ENCODE measurements at regions not wholly inside any gene's neighbourhood (a gene's known extent, or its start where the extent isn't known, plus 50 kb on each side); places are given as distances from the start of the nearest gene placed in this dataset.

DNA sequence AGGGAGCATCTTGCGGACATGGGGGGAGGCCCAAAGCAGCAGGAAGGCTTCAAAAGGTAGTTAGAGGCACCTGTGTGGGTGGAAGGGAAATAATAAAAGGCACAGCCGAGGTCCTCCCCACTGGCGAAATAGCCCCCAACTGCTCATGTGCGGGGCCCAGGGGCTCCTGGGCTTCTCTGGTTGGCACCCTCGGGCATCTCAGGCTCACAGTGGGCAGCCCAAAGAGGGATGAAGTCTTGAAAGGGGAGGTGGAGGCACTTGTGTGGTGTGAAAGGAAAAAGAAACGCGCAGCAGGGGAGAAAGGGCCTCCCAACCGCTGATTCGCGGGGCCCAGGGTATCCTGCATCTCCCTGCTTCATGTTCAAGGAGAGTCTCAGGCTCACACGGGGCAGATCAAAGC lies 579.4 kb downstream of the ALG10 start:
- Histone ChIP-seq H3K4me1 (replicated peaks; ENCODE audit: insufficient read depth) (no peaks in the 10 kb centered on the region), H3K27ac (no peak overlapping the region), H3K36me3 (ENCODE audit: low read depth) (no peaks in the 10 kb centered on the region), H3K9me2 (ENCODE audit: insufficient read depth) (no peaks in the 10 kb centered on the region), H3K4me3 (no peak overlapping the region), H3K9me3 (ENCODE audit: insufficient read depth, low read depth) (no peaks in the 10 kb centered on the region), H4K20me1 (ENCODE audit: insufficient read depth) (no peaks in the 10 kb centered on the region), H3K79me2 (ENCODE audit: low read depth) (no peaks in the 10 kb centered on the region), H2AFZ (no peak overlapping the region), H3K27me3 (ENCODE audit: insufficient read depth, low read depth) (peaks cover 75% of the 10 kb centered on the region), H3F3A (ENCODE audit: insufficient read depth, low read depth) (no peaks in the 10 kb centered on the region), H3K4me2 (no peak overlapping the region)
- TF ChIP-seq, protein P1, sequence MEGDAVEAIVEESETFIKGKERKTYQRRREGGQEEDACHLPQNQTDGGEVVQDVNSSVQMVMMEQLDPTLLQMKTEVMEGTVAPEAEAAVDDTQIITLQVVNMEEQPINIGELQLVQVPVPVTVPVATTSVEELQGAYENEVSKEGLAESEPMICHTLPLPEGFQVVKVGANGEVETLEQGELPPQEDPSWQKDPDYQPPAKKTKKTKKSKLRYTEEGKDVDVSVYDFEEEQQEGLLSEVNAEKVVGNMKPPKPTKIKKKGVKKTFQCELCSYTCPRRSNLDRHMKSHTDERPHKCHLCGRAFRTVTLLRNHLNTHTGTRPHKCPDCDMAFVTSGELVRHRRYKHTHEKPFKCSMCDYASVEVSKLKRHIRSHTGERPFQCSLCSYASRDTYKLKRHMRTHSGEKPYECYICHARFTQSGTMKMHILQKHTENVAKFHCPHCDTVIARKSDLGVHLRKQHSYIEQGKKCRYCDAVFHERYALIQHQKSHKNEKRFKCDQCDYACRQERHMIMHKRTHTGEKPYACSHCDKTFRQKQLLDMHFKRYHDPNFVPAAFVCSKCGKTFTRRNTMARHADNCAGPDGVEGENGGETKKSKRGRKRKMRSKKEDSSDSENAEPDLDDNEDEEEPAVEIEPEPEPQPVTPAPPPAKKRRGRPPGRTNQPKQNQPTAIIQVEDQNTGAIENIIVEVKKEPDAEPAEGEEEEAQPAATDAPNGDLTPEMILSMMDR (conservative IDR thresholded peaks at IDR 0.05): no peak
- TF ChIP-seq EZH2 (IDR thresholded peaks at IDR 0.05; ENCODE audit: low read depth): no peak
- DNase-seq: no peak
- intact Hi-C loops (cut with micrococcal nuclease; ENCODE audit: unreplicated experiment): no loop called here
- no TSS peak for BruUV-seq (replicated peaks)
- CTCF ChIA-PET: no interaction called here
- POLR2A ChIA-PET (ENCODE audit: unreplicated experiment): no interaction called here

DNA sequence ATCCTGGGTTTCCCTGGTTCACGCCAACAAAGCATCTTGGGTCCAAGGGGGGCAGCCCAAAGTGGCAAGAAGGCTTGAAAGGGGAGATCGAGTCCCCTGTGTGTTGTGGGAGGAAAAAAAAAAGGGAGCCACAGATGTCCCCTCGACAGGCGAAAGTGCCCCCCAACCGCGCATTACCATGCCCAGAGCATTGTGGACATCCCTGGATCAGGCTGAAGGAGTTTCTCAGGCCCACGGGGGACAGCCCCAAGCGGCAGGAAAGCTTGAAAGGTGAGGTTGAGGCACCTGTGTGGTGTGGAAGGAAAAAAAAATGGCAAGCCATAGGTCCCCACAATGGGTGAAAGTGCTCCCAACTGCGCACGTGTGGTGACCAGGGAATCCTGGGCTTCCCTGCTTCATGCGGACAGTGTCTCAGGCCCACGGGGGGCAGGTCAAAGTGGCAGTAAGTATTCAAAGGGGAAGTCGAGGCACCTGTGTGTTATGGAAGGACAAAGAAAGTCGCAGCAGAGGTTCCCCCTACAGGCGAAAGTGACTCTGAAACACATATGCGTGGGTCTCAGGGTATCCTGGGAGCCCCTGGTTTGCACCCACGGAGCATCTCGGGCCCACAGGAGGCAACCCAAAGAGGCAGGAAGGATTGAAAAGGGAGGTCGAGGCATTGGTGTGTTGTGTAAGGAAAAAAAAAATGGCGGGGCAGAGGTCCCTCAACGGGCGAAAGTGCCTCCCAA lies 580.1 kb downstream of the ALG10 start:
- no peaks in the 10 kb centered on the region for H3K4me1 ChIP-seq (replicated peaks; ENCODE audit: insufficient read depth)
- intact Hi-C loops (cut with micrococcal nuclease; ENCODE audit: unreplicated experiment): no loop called here
- H3K79me2 ChIP-seq (ENCODE audit: low read depth): no peaks in the 10 kb centered on the region
- H3K36me3 ChIP-seq (ENCODE audit: low read depth): no peaks in the 10 kb centered on the region
- TF ChIP-seq, protein P1 (conservative IDR thresholded peaks at IDR 0.05): no peak
- no peak for TF ChIP-seq EZH2 (IDR thresholded peaks at IDR 0.05; ENCODE audit: low read depth)
- H3F3A ChIP-seq (ENCODE audit: insufficient read depth, low read depth): no peaks in the 10 kb centered on the region
- BruUV-seq (replicated peaks): no TSS peak
- H3K9me3 ChIP-seq (ENCODE audit: insufficient read depth, low read depth): no peaks in the 10 kb centered on the region
- no peak overlapping the region for H3K27ac ChIP-seq
- no peaks in the 10 kb centered on the region for H4K20me1 ChIP-seq (ENCODE audit: insufficient read depth)
- ChIA-PET POLR2A (ENCODE audit: unreplicated experiment) (no interaction called here), CTCF (no interaction called here)
- no peaks in the 10 kb centered on the region for H3K9me2 ChIP-seq (ENCODE audit: insufficient read depth)
- H3K27me3 ChIP-seq (ENCODE audit: insufficient read depth, low read depth): peaks cover 68% of the 10 kb centered on the region
- no peak overlapping the region for H2AFZ ChIP-seq
- no peak overlapping the region for H3K4me2 ChIP-seq
- no peak for DNase-seq
- H3K4me3 ChIP-seq: no peak overlapping the region

DNA sequence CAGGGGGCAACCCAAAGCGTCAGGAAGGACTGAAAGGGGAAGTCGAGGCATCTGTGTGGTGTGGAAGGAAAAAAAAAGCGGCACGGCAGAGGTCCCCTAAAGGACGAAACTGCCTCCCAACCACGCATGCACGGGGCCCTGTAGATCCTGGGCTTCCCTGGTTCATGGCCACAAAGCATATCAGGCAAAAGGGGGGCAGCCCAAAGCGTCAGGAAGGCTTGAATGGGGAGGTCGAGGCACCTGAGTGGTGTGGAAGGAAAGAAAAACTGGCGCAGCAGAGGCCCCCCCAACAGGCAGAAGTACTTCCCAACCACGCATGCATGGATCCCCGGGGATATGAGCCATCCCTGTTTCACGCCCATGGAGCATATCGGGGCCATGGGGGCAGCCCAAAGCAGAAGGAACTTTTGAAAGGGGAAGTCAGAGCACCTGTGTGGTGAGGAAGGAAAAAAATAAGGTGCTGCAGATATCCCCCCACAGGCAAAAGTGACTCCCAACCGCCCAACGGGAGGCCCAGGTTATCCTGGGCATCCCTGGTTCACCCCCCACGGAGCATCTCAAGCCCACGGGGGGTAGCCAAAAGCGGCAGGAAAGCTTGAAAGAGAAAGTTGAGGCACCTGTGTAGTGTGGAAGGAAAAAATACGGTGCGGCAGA lies 581.2 kb downstream of the ALG10 start:
- peaks cover 57% of the 10 kb centered on the region for H3K27me3 ChIP-seq (ENCODE audit: insufficient read depth, low read depth)
- H3K4me2 ChIP-seq: no peak overlapping the region
- DNase-seq: no peak
- no peaks in the 10 kb centered on the region for H3K9me2 ChIP-seq (ENCODE audit: insufficient read depth)
- BruUV-seq (replicated peaks): no TSS peak
- ChIA-PET CTCF (no interaction called here), POLR2A (ENCODE audit: unreplicated experiment) (no interaction called here)
- no peaks in the 10 kb centered on the region for H3F3A ChIP-seq (ENCODE audit: insufficient read depth, low read depth)
- H3K27ac ChIP-seq: no peak overlapping the region
- H3K9me3 ChIP-seq (ENCODE audit: insufficient read depth, low read depth): no peaks in the 10 kb centered on the region
- H3K36me3 ChIP-seq (ENCODE audit: low read depth): no peaks in the 10 kb centered on the region
- H4K20me1 ChIP-seq (ENCODE audit: insufficient read depth): no peaks in the 10 kb centered on the region
- no peak overlapping the region for H3K4me3 ChIP-seq
- intact Hi-C loops (cut with micrococcal nuclease; ENCODE audit: unreplicated experiment): no loop called here
- TF ChIP-seq EZH2 (IDR thresholded peaks at IDR 0.05; ENCODE audit: low read depth): no peak
- TF ChIP-seq, protein P1 (conservative IDR thresholded peaks at IDR 0.05): no peak
- no peaks in the 10 kb centered on the region for H3K4me1 ChIP-seq (replicated peaks; ENCODE audit: insufficient read depth)
- H2AFZ ChIP-seq: no peak overlapping the region
- no peaks in the 10 kb centered on the region for H3K79me2 ChIP-seq (ENCODE audit: low read depth)
